SU-DHL-6 (cell line): ENCODE measurements at regions not wholly inside any gene's neighbourhood (a gene's known extent, or its start where the extent isn't known, plus 50 kb on each side); places are given as distances from the start of the nearest gene placed in this dataset.

Experiments used
- H2AFZ ChIP-seq: fragments of 200-600 bp; sonication (generic); 2 replicates; pipeline ENCODE4 v1.6.1; 2014; ENCODE audit warnings: low read depth, mild to moderate bottlenecking, moderate library complexity, mixed read lengths, antibody characterized with exemption, low read length; ENCODE audit not compliant: severe bottlenecking
- H3F3A ChIP-seq: fragments of 200-600 bp; shearing (Covaris generic); 2 replicates; pipeline ENCODE4 v1.6.0; 2016; ENCODE audit warnings: antibody characterized with exemption, mild to moderate bottlenecking; ENCODE audit not compliant: insufficient read depth
- H3K27ac ChIP-seq: fragments of 200-600 bp; sonication (generic); 2 replicates; pipeline ENCODE4 v1.5.1; 2016; ENCODE audit warnings: low read depth, mild to moderate bottlenecking, low read length, moderate library complexity, mixed read lengths
- H3K27me3 ChIP-seq: fragments of 200-600 bp; sonication (generic), shearing (Covaris generic); 2 replicates; pipeline ENCODE4 v1.6.0; 2014; ENCODE audit warnings: mild to moderate bottlenecking, low read length
- H3K36me3 ChIP-seq: fragments of 200-600 bp; sonication (generic); 2 replicates; pipeline ENCODE4 v1.6.1; 2014; ENCODE audit warnings: mild to moderate bottlenecking, low read length, mixed read lengths
- H3K4me2 ChIP-seq: fragments of 300-600, 200-600 bp; shearing (Covaris generic), sonication (generic); 2 replicates; pipeline ENCODE4 v1.6.0; 2014; ENCODE audit warnings: low read length, low read depth, mild to moderate bottlenecking; ENCODE audit not compliant: poor library complexity, severe bottlenecking
- H3K4me3 ChIP-seq: fragments of 200-600 bp; sonication (generic); 2 replicates; pipeline ENCODE4 v1.5.1; 2014; ENCODE audit warnings: antibody characterized with exemption, low read length, mild to moderate bottlenecking, mixed read lengths; ENCODE audit not compliant: insufficient read depth, poor library complexity, severe bottlenecking
- H3K79me2 ChIP-seq: fragments of 200-600 bp; sonication (generic); 2 replicates; pipeline ENCODE4 v1.6.1; 2014; ENCODE audit warnings: mild to moderate bottlenecking, low read length, moderate library complexity; ENCODE audit not compliant: insufficient read depth
- H3K9ac ChIP-seq: fragments of 200-600 bp; sonication (generic); 2 replicates; pipeline ENCODE4 v1.7.0; 2014; ENCODE audit warnings: mild to moderate bottlenecking, low read length
- H3K9me2 ChIP-seq: fragments of 200-600 bp; sonication (generic); replicated peaks from 2 replicates; pipeline ENCODE4 v1.6.1; 2014; ENCODE audit warnings: low read length; ENCODE audit not compliant: insufficient read depth
- H3K9me3 ChIP-seq: fragments of 200-600 bp; sonication (generic); 2 replicates; pipeline ENCODE4 v1.6.1; 2014; ENCODE audit warnings: low read length, mixed read lengths; ENCODE audit not compliant: insufficient read depth
- H4K20me1 ChIP-seq: fragments of 200-600 bp; sonication (generic); 2 replicates; pipeline ENCODE4 v1.6.1; 2014; ENCODE audit warnings: low read depth, mild to moderate bottlenecking, antibody characterized with exemption, low read length, moderate library complexity, mixed read lengths
- EZH2phosphoT487 ChIP-seq: fragments of 200-600 bp; sonication (generic), shearing (Covaris generic); conservative IDR thresholded peaks from 2 replicates; pipeline ENCODE4 v1.6.1; 2018; ENCODE audit warnings: mild to moderate bottlenecking, antibody characterized with exemption, low read length, moderate library complexity, mixed read lengths
- TF ChIP-seq, protein P1 (sequence below): fragments of 200-600 bp; sonication (generic); IDR thresholded peaks from one replicate; pipeline ENCODE4 v1.5.1; 2017; ENCODE audit warnings: antibody characterized with exemption, mild to moderate bottlenecking, low read length, moderate library complexity; ENCODE audit not compliant: insufficient read depth, poor library complexity, severe bottlenecking

GRCh38 chr6:25010176-25010575 lies 74.4 kb upstream of the RIPOR2 start:
- no peak overlapping the region for H2AFZ ChIP-seq
- H3K9me2 ChIP-seq, result no peaks in the 10 kb centered on the region
- no peaks in the 10 kb centered on the region for H3K36me3 ChIP-seq
- no peak for TF ChIP-seq EZH2phosphoT487
- TF ChIP-seq, protein P1, sequence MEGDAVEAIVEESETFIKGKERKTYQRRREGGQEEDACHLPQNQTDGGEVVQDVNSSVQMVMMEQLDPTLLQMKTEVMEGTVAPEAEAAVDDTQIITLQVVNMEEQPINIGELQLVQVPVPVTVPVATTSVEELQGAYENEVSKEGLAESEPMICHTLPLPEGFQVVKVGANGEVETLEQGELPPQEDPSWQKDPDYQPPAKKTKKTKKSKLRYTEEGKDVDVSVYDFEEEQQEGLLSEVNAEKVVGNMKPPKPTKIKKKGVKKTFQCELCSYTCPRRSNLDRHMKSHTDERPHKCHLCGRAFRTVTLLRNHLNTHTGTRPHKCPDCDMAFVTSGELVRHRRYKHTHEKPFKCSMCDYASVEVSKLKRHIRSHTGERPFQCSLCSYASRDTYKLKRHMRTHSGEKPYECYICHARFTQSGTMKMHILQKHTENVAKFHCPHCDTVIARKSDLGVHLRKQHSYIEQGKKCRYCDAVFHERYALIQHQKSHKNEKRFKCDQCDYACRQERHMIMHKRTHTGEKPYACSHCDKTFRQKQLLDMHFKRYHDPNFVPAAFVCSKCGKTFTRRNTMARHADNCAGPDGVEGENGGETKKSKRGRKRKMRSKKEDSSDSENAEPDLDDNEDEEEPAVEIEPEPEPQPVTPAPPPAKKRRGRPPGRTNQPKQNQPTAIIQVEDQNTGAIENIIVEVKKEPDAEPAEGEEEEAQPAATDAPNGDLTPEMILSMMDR, result no peak
- no peak overlapping the region for H3K9ac ChIP-seq
- no peak overlapping the region for H3K4me2 ChIP-seq
- no peak overlapping the region for H3K27ac ChIP-seq
- peaks cover 5% of the 10 kb centered on the region; the same call in 1 of the 2 replicates for H3F3A ChIP-seq
- no peaks in the 10 kb centered on the region for H4K20me1 ChIP-seq
- H3K79me2 ChIP-seq, result no peaks in the 10 kb centered on the region
- H3K4me3 ChIP-seq, result no peak overlapping the region
- H3K27me3 ChIP-seq, result no peaks in the 10 kb centered on the region
- H3K9me3 ChIP-seq, result no peaks in the 10 kb centered on the region

GRCh38 chr6:25010902-25011625 lies 75.3 kb upstream of the RIPOR2 start:
- H3K4me2 ChIP-seq, result no peak overlapping the region
- H3K9ac ChIP-seq, result no peak overlapping the region
- H3K9me2 ChIP-seq, result no peaks in the 10 kb centered on the region
- no peaks in the 10 kb centered on the region for H3K36me3 ChIP-seq
- H4K20me1 ChIP-seq, result no peaks in the 10 kb centered on the region
- peaks cover 5% of the 10 kb centered on the region; the same call in 1 of the 2 replicates for H3F3A ChIP-seq
- TF ChIP-seq, protein P1, result no peak
- no peak for TF ChIP-seq EZH2phosphoT487
- H3K27ac ChIP-seq, result no peak overlapping the region
- no peaks in the 10 kb centered on the region for H3K79me2 ChIP-seq
- no peak overlapping the region for H2AFZ ChIP-seq
- no peaks in the 10 kb centered on the region for H3K9me3 ChIP-seq
- no peak overlapping the region for H3K4me3 ChIP-seq
- no peaks in the 10 kb centered on the region for H3K27me3 ChIP-seq

DNA sequence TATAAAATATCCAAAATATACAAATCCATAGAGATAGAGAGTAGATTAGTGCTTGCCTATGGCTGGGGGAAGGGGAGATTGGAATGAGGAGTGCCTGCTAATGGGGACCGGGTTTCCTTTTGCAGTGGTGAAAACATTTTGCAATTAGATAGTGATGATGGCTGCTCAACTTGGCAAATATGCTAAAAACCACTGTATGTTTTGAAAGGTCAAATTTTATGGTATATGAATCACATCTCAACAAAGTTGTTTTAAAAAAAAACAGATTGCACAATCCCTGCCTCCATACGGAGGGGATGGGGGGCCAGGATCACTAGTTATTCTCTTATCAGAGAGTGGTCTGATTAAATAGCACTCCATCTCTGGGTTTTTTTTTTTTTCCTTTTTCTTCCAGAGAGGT lies 76.9 kb upstream of the RIPOR2 start:
- H3K4me3 ChIP-seq, result no peak overlapping the region
- no peak overlapping the region for H3K4me2 ChIP-seq
- H3K36me3 ChIP-seq, result no peaks in the 10 kb centered on the region
- no peaks in the 10 kb centered on the region for H3K27me3 ChIP-seq
- no peaks in the 10 kb centered on the region for H3K79me2 ChIP-seq
- H4K20me1 ChIP-seq, result no peaks in the 10 kb centered on the region
- no peak overlapping the region for H3K9ac ChIP-seq
- H2AFZ ChIP-seq, result no peak overlapping the region
- TF ChIP-seq, protein P1, result no peak
- no peak for TF ChIP-seq EZH2phosphoT487
- H3K9me3 ChIP-seq, result no peaks in the 10 kb centered on the region
- H3K9me2 ChIP-seq, result no peaks in the 10 kb centered on the region
- no peaks in the 10 kb centered on the region for H3F3A ChIP-seq
- no peak overlapping the region for H3K27ac ChIP-seq
